DMS 273 (cell line): ENCODE measurements at regions not wholly inside any gene's neighbourhood (a gene's known extent, or its start where the extent isn't known, plus 50 kb on each side); places are given as distances from the start of the nearest gene placed in this dataset.
"Not testable (repeated sequence)": the region's sequence is repeated elsewhere in the genome, so short reads cannot be mapped to it uniquely, and the experiment has no call there.

Experiments used
- DNase-seq: peaks from one replicate; lab custom pipeline; 2025; ENCODE audit not compliant: unreplicated experiment; lab: John Stamatoyannopoulos, UW

DNA sequence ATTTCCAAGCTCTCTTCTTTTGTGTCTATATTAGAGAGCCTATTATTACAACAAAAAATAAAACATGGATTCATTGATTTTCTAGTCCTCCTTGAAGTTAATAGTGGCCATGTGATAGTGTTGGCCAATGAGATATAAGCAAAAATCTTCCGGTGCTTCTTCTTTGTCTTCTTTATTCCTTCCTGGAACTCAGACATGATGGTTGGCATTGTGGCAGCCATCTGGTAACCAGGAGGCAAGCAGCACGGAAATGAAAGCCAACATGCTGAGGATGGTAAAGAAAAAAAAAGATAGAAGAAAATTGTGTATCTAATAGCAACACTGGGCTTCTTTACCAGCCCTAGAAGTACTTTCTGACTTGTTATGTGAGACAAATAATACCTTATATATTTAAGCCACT is 50.8 kb upstream of the SEL1L start:
- no peak for DNase-seq

DNA sequence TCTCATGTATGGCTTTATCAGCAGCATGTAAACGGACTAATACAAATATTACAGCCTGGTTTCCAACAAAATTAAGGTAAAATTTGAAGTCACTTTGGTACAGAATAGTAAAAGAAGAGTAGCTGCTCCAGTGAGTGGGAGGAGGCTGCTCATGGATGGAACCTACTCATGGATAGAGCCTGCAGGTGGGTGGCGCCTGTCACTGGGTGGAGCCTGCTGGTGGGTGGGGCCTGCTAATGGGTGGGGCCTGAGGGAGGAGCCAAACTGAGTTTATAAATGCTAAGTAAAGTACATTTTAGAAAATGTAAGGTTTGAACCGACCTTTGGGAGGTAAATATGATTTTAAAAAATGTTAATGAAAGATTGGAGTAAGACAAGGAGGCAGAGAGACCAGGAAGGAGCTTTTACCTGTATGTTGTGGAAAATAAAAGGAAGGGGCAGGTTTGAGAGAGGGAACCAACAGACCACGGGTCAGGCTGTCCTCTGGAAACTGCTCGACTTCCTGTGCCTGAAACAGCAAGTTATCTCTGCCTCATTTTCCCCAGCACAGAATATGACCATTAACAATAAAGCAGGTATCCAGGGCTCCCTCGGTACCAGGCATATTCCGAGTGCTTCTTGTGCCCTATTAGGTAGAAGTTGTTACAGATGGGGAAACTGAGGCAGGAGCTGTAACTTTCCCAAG is 55.9 kb upstream of the SEL1L start:
- DNase-seq, result no peak

DNA sequence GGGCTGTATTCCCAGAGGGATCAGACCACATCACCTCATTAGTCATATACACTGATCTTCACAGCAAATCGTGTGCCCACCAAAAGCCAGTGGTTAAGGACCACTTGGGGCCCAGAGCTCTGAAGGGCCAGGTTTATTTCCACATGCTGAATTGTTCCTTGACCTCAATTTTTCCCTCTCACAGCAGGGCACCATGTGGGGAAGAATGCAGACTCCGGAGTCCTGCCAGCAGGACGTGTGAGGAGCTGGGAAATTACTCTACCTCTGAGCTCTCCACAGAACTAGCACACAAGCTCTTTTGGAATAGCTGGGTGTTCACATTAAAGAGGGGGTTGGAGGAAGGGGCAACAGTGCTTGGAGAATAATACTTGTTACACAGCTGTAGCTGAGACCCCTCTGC is 57.6 kb upstream of the SEL1L start:
- no peak for DNase-seq

DNA sequence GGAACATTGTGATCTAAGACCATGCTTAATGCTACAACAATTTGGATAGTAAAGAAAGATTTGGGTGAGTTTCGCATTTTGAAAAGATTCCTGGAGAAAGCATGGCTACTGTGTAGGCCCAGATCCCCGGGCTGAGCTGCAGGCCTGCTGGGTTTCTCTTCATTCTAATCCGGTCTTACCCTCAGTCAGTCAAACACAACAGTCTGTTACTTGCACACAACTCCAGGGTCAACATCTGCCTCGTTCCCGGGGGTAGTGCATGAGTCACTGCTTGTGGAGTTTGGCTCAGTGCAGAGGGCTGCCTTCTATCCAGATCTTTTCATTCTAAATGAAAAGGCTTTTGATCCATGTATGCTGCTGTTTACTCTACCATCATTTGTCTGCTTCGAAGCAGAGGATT is 60.4 kb upstream of the SEL1L start:
- DNase-seq, result peak; percentile 82

DNA sequence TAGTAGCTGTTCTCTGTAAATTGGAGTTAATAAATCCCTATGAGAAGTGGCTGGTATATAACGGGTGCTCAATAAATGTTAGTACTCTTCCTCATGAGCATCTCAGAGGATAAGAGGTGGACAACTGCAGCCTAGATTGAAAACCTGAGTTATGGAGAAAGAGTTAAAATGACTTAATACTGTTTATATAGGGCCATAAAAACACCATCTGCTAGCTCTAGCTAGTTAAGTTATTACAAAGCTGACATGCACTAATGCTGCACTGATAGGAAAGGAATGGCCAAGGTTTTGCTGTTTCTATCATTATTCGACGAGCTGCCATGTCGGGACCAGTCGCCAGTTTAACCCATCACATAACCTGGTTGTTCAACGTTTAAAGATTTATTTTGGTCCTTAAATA is 72.0 kb upstream of the SEL1L start:
- DNase-seq, result peak; percentile 64

DNA sequence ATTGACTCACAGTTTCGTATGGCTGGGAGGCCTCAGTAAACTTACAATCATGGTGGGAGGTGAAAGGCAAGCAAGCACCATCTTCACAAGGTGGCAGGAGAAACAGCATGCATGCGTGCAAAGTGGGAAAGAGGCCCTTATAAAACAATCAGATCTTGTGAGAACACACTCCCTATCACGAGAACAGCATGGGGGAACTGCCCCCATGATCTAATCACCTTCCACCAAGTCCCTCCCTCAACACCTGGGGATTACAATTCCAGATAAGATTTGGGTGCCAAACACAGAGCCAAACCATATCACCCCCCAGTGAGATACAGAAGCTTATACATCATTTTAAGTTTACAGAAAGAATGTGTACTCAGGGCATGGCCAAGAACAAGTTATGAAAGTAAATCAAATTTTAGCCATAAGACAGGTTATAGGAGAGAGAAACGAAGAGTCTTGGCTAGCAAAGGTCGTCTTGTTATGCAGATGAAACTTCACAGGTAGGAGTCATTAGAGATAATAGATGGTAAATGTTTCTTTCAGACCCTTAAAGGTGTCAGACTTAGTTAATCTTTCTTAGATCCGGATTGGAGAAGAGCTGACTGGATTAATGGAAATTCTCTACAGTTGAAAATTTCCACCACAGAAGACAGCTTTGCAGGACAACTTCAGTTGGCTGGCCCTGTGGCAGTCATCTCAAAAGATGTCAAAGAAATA is 79.8 kb upstream of the SEL1L start:
- no peak for DNase-seq

DNA sequence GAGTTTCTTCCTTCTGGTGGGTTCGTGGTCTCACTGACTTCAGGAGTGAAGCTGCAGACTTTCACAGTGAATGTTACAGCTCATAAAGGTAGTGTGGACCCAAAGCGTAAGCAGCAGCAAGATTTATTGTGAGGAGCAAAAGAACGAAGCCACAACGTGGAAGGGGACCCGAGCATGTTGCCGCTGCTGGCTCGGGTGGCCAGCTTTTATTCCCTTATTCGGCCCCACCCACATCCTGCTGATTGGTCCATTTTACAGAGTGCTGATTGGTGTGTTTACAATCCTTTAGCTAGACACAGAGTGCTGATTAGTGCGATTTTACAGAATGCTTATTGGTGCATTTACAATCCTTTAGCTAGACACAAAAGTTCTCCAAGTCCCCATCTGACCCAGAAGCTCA is 80.6 kb upstream of the SEL1L start:
- not testable (repeated sequence) for DNase-seq

DNA sequence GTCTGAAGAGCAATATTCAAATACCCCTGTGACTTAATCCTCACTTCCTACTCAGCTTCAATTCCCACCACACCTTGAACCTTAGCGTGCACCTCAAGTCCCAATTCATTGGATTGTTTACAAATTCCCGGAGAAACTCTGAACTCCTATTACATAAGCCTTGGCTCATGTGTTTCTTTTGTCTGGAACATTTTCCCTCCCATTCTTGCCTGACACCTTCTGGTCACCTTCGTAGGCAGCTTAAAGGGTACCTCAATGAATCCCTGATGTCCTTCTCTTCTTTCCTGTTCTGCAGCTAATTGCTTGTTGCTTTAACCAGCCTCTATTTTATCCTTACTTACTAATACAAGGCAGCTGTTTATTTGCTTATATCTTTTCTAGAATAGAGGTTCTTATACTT is 85.0 kb upstream of the SEL1L start:
- DNase-seq, result no peak

DNA sequence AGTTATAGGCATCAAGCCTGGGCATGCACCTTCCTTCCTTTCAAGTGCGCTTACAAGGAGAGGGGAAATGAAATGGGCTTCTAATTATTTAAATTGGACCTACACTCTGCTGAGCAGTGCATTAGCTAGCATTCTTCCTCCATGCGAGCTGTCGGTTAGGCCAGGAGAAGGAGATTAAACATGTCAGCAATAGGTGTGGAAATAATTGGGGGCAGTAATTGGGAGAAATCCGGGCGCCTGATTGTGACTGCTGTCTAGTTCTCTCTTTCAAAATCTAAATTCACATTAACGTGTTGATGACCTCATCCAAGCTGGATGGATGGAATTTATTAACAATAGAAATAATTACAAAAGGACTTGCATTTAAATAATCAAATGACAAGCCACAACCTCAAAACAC is 86.2 kb upstream of the SEL1L start:
- no peak for DNase-seq

DNA sequence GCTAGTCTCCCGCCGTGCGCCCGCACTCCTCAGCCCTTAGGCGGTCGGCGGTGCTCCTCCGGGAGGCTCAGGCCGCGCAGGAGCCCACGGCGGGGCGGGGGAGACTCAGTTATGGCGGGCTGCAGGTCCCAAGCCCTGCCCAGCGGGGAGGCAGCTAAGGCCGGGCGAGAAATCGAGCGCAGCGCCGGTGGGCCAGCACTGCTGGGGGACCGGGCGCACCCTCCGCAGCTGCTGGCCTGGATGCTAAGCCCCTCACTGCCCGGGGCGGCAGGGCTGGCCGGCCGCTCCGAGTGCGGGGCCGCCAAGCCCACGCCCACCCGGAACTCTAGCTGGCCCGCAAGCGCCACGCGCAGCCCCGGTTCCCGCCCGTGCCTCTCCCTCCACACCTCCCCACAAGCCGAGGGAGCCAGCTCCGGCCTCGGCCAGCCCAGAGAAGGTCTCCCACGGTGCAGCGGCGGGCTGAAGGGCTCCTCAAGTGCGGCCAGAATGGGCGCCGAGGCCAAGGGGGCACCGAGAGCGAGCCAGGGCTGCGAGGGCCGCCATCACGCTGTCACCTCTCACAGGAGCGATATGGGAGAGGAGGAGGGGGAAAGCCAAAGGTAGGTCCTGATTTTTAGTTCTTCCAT is 90.2 kb upstream of the SEL1L start:
- not testable (repeated sequence) for DNase-seq

DNA sequence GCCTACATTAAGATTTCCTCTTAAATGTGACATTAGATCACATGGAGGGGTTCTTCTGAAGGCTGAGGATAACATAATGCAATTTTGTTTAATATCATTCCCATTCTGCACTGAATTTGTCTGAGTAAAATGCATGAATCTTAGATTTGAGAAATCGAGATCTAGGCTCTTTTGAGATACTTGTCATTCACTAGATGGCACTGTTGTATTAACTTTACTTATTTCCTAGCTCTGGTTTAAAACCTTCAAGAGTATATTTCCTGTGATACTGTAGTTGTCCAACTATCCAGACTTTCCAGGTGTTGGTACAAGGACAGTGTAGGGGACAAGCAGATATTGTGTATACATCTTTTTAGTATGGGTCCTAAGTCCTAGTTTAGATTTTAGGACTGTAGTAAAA is 91.7 kb upstream of the SEL1L start:
- DNase-seq, result peak; percentile 78

DNA sequence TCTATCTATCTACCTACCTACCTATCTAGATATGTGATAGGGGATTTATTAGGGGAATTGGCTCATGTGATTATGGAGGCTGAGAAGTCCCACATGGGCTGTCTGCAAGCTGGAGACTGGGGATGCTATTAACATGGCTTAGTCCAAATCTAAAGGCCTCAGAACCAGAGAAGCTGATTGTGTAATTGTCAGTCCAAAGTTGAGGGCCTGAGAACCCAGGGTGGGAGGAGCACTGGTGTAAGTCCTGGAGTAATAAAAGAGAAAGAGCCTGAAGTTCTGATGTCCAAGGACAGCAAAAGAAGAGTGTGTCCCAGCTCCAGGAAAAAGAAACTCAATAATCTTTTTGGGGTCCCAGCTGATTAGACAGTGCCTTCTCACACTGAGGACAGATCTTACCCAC is 98.5 kb upstream of the SEL1L start:
- DNase-seq, result no peak

DNA sequence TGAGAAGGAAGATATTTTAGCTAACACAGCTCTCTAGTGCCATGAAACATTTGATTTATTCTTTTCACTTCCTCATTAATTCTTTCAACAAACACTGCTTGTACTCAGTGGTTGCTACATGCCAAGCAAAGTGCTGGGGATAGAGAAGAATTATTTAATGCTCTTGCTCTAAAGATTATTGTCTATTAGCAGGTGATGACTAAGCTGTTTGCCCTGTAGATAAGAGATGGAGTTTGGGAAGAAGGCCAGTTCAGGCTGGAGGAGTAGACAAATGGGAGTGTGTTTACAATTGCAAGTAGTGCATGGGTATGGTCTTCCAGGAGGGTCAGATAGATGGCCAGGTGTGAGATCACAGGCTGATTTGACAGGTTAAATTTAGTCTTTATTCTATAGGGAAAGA is 99.8 kb upstream of the SEL1L start:
- DNase-seq, result no peak

DNA sequence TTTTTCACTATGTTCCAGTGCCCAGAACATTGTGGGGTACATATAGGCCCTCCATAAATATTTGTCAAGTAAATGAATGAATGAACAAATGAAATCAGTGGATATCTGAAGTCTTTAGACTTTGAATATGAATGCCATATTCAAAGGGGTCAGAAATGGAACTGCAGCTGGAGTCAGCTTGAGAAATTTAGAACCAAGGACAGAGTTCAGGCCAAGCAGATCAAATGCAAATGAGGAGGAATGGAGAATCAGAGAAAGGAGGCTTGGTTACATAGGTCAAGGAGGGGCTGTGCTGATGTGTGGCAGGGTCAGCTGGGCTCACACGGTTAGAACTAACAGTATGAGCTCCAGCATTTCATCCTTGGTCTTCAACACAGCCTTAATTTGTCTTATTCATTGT is 104.0 kb upstream of the SEL1L start:
- no peak for DNase-seq

DNA sequence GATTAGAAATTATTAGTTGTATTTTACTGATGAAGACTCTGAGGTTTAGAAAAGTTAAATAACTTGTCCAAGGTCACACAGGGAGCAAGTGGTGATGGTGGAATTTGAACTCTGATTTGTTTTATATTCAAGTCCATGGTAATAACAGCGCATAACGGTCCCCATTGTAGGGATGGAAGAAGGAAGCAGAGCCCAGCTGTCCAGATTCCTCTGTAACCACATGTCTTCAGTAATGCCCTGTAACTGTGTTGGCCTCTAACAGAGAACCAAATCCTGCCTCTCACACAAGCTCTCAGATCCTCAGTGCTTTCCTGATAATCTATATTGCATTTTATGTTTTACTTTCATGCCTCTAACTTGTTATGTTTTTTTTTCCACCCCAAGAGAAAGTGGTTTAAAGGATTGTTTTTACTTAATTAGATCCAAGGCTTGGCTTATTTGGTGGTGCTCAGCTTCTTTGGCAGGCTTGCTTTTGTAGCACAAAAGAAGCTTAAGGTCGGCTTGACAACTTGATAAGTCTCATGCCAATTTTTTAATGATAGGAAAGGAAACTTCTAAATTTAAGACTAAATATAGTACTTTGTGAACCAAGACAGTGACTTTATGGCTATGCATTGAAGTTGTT is 105.1 kb upstream of the SEL1L start:
- peak; percentile 32 for DNase-seq

DNA sequence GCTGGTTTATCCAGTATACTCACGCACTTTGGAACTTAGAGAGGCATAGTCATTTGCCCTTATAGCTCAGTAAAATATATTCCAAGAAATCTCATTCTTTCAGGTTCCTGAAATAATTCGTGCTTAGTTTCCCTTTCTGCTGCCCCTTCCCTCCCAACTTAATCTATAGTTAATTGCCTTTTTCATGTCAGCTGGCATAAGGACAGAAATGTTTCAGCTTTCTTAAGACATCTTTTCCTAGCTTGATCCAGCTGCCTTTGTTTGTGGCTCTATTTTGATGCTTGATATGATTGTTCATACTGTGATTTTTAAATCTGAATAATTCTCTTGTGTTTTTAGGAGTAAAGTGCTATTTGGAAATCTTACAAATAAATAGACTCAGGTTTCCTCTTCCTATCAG is 120.0 kb upstream of the SEL1L start:
- DNase-seq, result no peak

DNA sequence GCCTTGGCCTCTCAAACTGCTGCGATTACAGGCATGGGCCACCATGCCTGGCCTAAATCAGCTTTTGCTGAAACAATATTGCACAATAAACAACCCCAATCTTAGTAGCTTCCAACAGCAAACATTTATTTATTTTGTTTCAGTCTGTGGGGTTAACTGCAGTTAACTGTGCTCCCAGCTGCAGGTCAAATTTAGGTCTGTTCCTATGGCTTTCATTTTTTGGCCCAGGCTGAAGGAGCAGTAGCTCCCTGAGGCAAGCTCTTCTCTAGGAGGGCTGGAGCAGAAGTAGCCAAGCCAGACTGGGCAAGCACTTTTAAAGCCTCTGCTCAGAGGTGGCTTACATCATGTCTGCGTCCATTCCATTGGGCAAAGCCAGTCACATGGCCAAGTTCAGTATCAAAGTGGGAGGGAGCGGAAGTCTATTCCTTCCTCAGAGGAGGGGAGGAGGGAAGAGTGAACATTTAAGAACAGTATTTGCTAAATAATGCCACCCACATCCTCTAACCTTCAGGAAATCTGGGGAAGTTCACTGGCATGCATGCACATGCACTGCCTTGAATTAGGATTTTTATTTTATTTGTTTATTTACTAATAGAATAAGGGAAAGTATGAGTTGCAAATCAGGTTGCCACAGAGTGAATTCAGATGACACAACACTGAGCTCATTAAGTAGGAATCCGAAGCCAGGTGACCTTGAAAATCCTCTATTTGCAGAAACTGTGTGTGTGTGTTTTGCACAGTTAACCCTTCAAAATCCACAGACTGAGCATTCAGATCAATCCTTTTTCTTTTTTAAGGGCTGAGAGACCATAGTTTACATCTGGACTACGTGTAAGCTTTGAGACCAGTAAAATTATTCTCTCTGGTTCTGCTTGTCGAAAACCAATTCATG is 122.0 kb upstream of the SEL1L start:
- DNase-seq, result peak; percentile 21

DNA sequence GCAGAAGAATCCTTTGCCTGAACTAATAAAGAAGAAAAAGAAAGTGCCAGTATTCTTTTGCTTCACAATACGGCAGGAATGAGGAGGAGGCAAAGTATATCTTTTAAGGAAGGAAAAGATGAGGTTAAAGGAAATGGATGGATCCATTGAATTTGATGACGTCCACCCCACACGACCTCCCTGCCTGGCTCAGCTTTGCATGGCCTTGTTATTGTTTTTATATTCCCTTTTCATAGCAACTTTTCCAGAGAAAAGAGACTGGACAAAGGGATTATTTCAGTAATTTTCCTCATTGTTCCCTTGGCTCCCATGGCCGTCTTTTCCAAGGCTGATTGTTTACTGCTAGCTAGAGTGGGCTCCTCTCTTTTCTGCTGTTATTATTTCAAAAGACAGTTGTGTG is 123.2 kb upstream of the SEL1L start:
- no peak for DNase-seq

DNA sequence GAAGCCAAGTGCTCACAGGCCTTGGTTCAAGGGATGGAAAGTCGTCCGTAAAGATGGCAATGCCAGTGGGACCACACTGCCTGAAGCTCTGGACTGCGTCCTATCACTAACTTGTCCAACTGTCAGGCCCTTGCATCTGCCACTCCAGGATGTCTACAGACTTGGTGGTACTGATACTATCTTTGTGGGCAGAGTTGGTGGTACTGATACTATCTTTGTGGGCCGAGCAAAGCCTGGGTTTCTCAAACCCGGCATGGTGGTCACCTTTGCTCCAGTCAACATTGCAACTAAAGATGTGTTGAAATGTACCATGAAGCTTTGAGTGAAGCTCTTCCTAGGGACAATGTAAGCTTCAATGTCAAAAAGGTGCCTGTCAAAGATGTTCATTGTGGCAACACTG is 128.4 kb upstream of the SEL1L start:
- no peak for DNase-seq

DNA sequence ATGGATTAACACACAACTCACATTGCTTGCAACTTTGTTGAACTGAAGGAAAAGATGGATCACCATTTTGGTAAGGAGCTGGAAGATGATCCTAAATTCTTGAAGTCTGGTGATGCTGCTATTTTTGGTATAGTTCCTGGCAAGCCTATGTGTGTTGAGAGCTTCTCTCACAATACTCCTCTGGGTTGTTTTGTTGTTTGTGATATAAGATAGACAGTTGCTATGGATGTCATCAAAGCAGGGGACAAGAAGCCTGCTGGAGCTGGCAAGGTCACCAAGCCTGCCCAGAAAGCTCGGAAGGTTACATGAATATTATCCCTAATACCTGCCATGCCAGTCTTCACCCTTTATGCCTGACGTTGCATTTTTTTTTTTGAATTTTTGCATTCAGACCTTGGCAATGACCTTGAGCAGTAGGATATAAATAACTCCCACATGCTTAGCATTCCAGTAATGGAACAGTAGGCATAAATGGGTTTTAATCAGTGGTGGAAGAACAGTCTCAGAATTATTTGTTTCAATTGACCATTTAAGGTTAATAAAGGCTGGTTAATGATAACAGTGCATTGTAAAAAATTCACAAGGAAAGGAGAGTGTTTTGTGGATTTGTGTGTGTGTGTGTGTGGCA is 129.0 kb upstream of the SEL1L start:
- DNase-seq, result no peak
